ENCODE measurements at regions not wholly inside any gene's neighbourhood (a gene's known extent, or its start where the extent isn't known, plus 50 kb on each side); places are given as distances from the start of the nearest gene placed in this dataset.

GRCh38 chr5:60493372-60493771, 206.6 kb downstream of the DEPDC1B start:
- no peaks in the 10 kb centered on the region for H3K27me3 ChIP-seq (ENCODE audit: insufficient read depth, low read length)
- H4K5ac ChIP-seq (ENCODE audit: insufficient read length, low read depth, low read length), result no peak overlapping the region
- H3K23me2 ChIP-seq (ENCODE audit: insufficient read length, low read depth, low read length, poor library complexity, severe bottlenecking), result no peaks in the 10 kb centered on the region
- no peak overlapping the region for H3K27ac ChIP-seq (ENCODE audit: insufficient read length, low read depth, low read length)
- H3K18ac ChIP-seq (ENCODE audit: insufficient read length, low read depth, low read length), result no peak overlapping the region
- peak overlapping the region in 2 of 3 experiments; percentile 16 to 41; a peak in 2 of 7 replicates for H3K27ac Mint-ChIP-seq
- no peak overlapping the region for H2BK12ac ChIP-seq (ENCODE audit: insufficient read length, low read depth, low read length)
- no peaks in the 10 kb centered on the region for H3K27me3 Mint-ChIP-seq (ENCODE audit: low read depth)
- no peaks in the 10 kb centered on the region for H4K20me1 ChIP-seq (ENCODE audit: control insufficient read depth, insufficient read depth, insufficient read length)
- no peak overlapping the region for H2AK5ac ChIP-seq (ENCODE audit: insufficient read length, low read length)
- H3K36me3 Mint-ChIP-seq (ENCODE audit: insufficient read depth in 1 of 3, low read depth in 3 of 3), result no peaks in the 10 kb centered on the region
- no peak overlapping the region for H4K8ac ChIP-seq (replicated peaks; ENCODE audit: insufficient read length, low read depth, low read length)
- H2BK5ac ChIP-seq (ENCODE audit: insufficient read length, low read length), result no peak overlapping the region
- no peaks in the 10 kb centered on the region for H3K79me1 ChIP-seq (ENCODE audit: insufficient read depth, low read depth, low read length, poor library complexity, severe bottlenecking)
- no peak overlapping the region for H2AFZ ChIP-seq (ENCODE audit: low read length)
- no peak overlapping the region for H4K91ac ChIP-seq (ENCODE audit: insufficient read length, low read depth, low read length)
- no peaks in the 10 kb centered on the region; the same call in 1 of the 2 replicates for H3K4me1 ChIP-seq (ENCODE audit: insufficient read depth, low read length)
- no peak for TF ChIP-seq CTCF (conservative IDR thresholded peaks at IDR 0.05)
- no peaks in the 10 kb centered on the region for H3K9me3 ChIP-seq (ENCODE audit: control insufficient read depth, low read depth, low read length)
- H3K4me3 Mint-ChIP-seq, result no peak overlapping the region
- H3K4me1 Mint-ChIP-seq, result peaks cover 12 to 16% of the 10 kb centered on the region in 2 experiments
- no peaks in the 10 kb centered on the region for H3K79me2 ChIP-seq (ENCODE audit: insufficient read depth, low read length)
- H3K9ac ChIP-seq (ENCODE audit: extremely low read depth, insufficient read length, low read length), result no peak overlapping the region
- no peak overlapping the region for H3K23ac ChIP-seq (ENCODE audit: insufficient read length, low read depth, low read length)
- H3K9me3 Mint-ChIP-seq, result no peaks in the 10 kb centered on the region
- H2BK120ac ChIP-seq (ENCODE audit: low read depth, low read length, poor library complexity, severe bottlenecking), result no peak overlapping the region
- DNase-seq, result no peak
- H3T11ph ChIP-seq (ENCODE audit: low read length), result no peak overlapping the region
- no peak overlapping the region for H2BK20ac ChIP-seq (ENCODE audit: low read depth, low read length, poor library complexity, severe bottlenecking)
- no peak overlapping the region for H3K4me2 ChIP-seq (ENCODE audit: insufficient read depth, insufficient read length, low read length)
- H3K14ac ChIP-seq (ENCODE audit: insufficient read depth, low read length), result no peak overlapping the region
- no peak overlapping the region for H2BK15ac ChIP-seq (ENCODE audit: low read depth, low read length)
- no CpG with 5 or more reads among the region's 2 CpGs for WGBS (ENCODE audit: extremely low coverage, insufficient read length, low lambda C conversion rate)
- H3K56ac ChIP-seq (ENCODE audit: insufficient read length, low read depth, low read length), result no peak overlapping the region
- H3K4ac ChIP-seq (ENCODE audit: low read depth, low read length), result no peak overlapping the region

Measured in H9 (cell line).